ENCODE measurements at regions not wholly inside any gene's neighbourhood (a gene's known extent, or its start where the extent isn't known, plus 50 kb on each side); places are given as distances from the start of the nearest gene placed in this dataset.

DNA sequence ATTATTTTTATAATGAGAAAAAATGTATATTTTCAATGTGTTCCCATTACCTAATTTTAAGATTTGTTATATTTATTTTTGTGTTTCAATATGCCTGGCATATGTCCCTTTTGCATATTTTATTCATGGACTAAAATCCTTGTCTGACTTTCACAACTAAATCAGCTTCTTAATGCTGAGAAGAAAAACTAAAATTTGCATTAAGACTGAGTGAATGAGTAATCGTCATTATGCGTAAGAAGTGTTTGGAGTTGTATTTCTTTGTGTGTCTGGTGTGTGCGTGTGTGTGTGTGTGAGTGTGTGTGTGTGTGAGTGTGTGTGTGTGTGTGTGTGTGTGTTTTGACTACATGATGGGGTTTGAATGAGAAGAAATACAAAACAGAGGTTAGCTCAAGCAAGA is 201.7 kb upstream of the SP8 start:
- no TSS peak for BruUV-seq (replicated peaks)
- intact Hi-C loops (cut with micrococcal nuclease), result no loop called here
- no peak for FAIRE-seq
- ChIA-PET POLR2A (no interaction called here), CTCF (no interaction called here)
- no peak for DNase-seq (ENCODE audit: low read depth, low spot score)
- TF ChIP-seq GATA2 (IDR thresholded peaks at IDR 0.05; ENCODE audit: insufficient read depth, insufficient read length, low read depth, low read length) (no peak), JUN (IDR thresholded peaks at IDR 0.05; ENCODE audit: borderline replicate concordance, insufficient read depth, insufficient read length, low read depth) (no peak), MYC (IDR thresholded peaks at IDR 0.05; ENCODE audit: low read depth, low read length) (no peak), POLR2A (IDR thresholded peaks at IDR 0.05; ENCODE audit: low read depth, low read length) (no peak)
- no peak overlapping the region for H3K4me2 ChIP-seq (ENCODE audit: insufficient read depth, low read length)
- no peaks in the 10 kb centered on the region for H3K4me1 ChIP-seq (ENCODE audit: control insufficient read depth, extremely low read depth, insufficient read depth, low read length)
- no peaks in the 10 kb centered on the region for H3K9me1 ChIP-seq (replicated peaks; ENCODE audit: control insufficient read depth, extremely low read depth, insufficient read depth, low read length)
- no peak overlapping the region for H3K9ac ChIP-seq (replicated peaks; ENCODE audit: extremely low read depth, insufficient read depth, low read length)
- H3K27me3 ChIP-seq (ENCODE audit: control insufficient read depth in 2 of 2, insufficient read depth in 2 of 2, low read length in 2 of 2), result no peaks in the 10 kb centered on the region
- no peak overlapping the region for H3K27ac ChIP-seq (ENCODE audit: insufficient read depth, low read depth, low read length)
- no peaks in the 10 kb centered on the region for H4K20me1 ChIP-seq (replicated peaks; ENCODE audit: control insufficient read depth, extremely low read depth, insufficient read depth, low read length)
- dilution Hi-C loops (cut with MboI; ENCODE audit: extremely low pct_ligation_motif_present, low sequenced_read_pairs), result no loop called here
- no peaks in the 10 kb centered on the region for H3K9me3 ChIP-seq (replicated peaks; ENCODE audit: control insufficient read depth, insufficient read depth, low read length)
- no peak overlapping the region for H2AFZ ChIP-seq (ENCODE audit: low read depth, low read length)
- no peaks in the 10 kb centered on the region for H3K79me2 ChIP-seq (ENCODE audit: control insufficient read depth, insufficient read depth, low read length)
- no peaks in the 10 kb centered on the region for H3K36me3 ChIP-seq (ENCODE audit: control insufficient read depth in 2 of 2, extremely low read depth in 1 of 2, insufficient read depth in 2 of 2, low read length in 2 of 2)
- H3K4me3 ChIP-seq (replicated peaks in 1 of 3; ENCODE audit: insufficient read depth in 1 of 3, low read depth in 1 of 3, low read length in 3 of 3), result no peak overlapping the region

- Histone ChIP-seq H4K20me1 (replicated peaks; ENCODE audit: control insufficient read depth, extremely low read depth, insufficient read depth, low read length) (no peaks in the 10 kb centered on the region), H3K27ac (ENCODE audit: insufficient read depth, low read depth, low read length) (no peak overlapping the region), H3K79me2 (ENCODE audit: control insufficient read depth, insufficient read depth, low read length) (no peaks in the 10 kb centered on the region), H3K36me3 (ENCODE audit: control insufficient read depth in 2 of 2, extremely low read depth in 1 of 2, insufficient read depth in 2 of 2, low read length in 2 of 2) (no peaks in the 10 kb centered on the region), H3K4me3 (replicated peaks in 1 of 3; ENCODE audit: insufficient read depth in 1 of 3, low read depth in 1 of 3, low read length in 3 of 3) (no peak overlapping the region), H3K27me3 (ENCODE audit: control insufficient read depth in 2 of 2, insufficient read depth in 2 of 2, low read length in 2 of 2) (no peaks in the 10 kb centered on the region), H3K9ac (replicated peaks; ENCODE audit: extremely low read depth, insufficient read depth, low read length) (no peak overlapping the region), H2AFZ (ENCODE audit: low read depth, low read length) (no peak overlapping the region), H3K9me3 (replicated peaks; ENCODE audit: control insufficient read depth, insufficient read depth, low read length) (no peaks in the 10 kb centered on the region), H3K4me1 (ENCODE audit: control insufficient read depth, extremely low read depth, insufficient read depth, low read length) (no peaks in the 10 kb centered on the region), H3K4me2 (ENCODE audit: insufficient read depth, low read length) (no peak overlapping the region), H3K9me1 (replicated peaks; ENCODE audit: control insufficient read depth, extremely low read depth, insufficient read depth, low read length) (no peaks in the 10 kb centered on the region)
- BruUV-seq (replicated peaks), result no TSS peak
- TF ChIP-seq MAX (IDR thresholded peaks at IDR 0.05; ENCODE audit: insufficient read depth, insufficient read length) (no peak), MYC (IDR thresholded peaks at IDR 0.05; ENCODE audit: low read depth, low read length) (no peak), FOS (IDR thresholded peaks at IDR 0.05; ENCODE audit: borderline replicate concordance, insufficient read depth, low read length) (no peak), POLR2A (IDR thresholded peaks at IDR 0.05; ENCODE audit: low read depth, low read length) (no peak), JUN (IDR thresholded peaks at IDR 0.05; ENCODE audit: borderline replicate concordance, insufficient read depth, insufficient read length, low read depth) (no peak), EZH2 (IDR thresholded peaks at IDR 0.05; ENCODE audit: borderline replicate concordance, low read depth, low read length, severe bottlenecking) (no peak), POLR2AphosphoS5 (IDR thresholded peaks at IDR 0.05; ENCODE audit: insufficient read depth, low read depth, low read length) (no peak), GATA2 (IDR thresholded peaks at IDR 0.05; ENCODE audit: insufficient read depth, insufficient read length, low read depth, low read length) (no peak)
- TF ChIP-seq, protein P1, sequence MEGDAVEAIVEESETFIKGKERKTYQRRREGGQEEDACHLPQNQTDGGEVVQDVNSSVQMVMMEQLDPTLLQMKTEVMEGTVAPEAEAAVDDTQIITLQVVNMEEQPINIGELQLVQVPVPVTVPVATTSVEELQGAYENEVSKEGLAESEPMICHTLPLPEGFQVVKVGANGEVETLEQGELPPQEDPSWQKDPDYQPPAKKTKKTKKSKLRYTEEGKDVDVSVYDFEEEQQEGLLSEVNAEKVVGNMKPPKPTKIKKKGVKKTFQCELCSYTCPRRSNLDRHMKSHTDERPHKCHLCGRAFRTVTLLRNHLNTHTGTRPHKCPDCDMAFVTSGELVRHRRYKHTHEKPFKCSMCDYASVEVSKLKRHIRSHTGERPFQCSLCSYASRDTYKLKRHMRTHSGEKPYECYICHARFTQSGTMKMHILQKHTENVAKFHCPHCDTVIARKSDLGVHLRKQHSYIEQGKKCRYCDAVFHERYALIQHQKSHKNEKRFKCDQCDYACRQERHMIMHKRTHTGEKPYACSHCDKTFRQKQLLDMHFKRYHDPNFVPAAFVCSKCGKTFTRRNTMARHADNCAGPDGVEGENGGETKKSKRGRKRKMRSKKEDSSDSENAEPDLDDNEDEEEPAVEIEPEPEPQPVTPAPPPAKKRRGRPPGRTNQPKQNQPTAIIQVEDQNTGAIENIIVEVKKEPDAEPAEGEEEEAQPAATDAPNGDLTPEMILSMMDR (IDR thresholded peaks at IDR 0.05; ENCODE audit: extremely low read depth in 1 of 2, insufficient read depth in 1 of 2, low read depth in 1 of 2, low read length in 2 of 2), result no peak
- intact Hi-C loops (cut with micrococcal nuclease) (no loop called here), dilution Hi-C loops (cut with MboI; ENCODE audit: extremely low pct_ligation_motif_present, low sequenced_read_pairs) (no loop called here)
- POLR2A ChIA-PET, result no interaction called here
- DNase-seq (ENCODE audit: low read depth, low spot score) (no peak), FAIRE-seq (no peak)
- CTCF ChIA-PET, result no interaction called here
These were observed 204.9 kb upstream of the SP8 start for GRCh38 chr7:20991544-20991943.

All from endothelial cell of umbilical vein (primary cell).